Thymus (tissue), 11 donors: ENCODE measurements at regions not wholly inside any gene's neighbourhood (a gene's known extent, or its start where the extent isn't known, plus 50 kb on each side); places are given as distances from the start of the nearest gene placed in this dataset.
"Not testable (repeated sequence)": the region's sequence is repeated elsewhere in the genome, so short reads cannot be mapped to it uniquely, and the experiment has no call there.

ENCODE experiments used
- DNase-seq, 9 donors: peaks; one replicate each; pipeline ENCODE4 v3.0.0-alpha.2; 2013; ENCODE audit warnings: low spot score in 9 of 9, low read depth in 6 of 9, missing footprints in 1 of 9
- H3K27ac ChIP-seq, 2 donors: one replicate each; pipeline ENCODE4 v1.5.1; 2013; ENCODE audit warnings: control low read depth in 1 of 2, low read depth in 1 of 2, low read length in 1 of 2, mild to moderate bottlenecking in 1 of 2, moderate library complexity in 1 of 2
- H3K27me3 ChIP-seq, 2 donors: one replicate each; pipeline ENCODE4 v1.5.1; 2013; ENCODE audit warnings: low read length in 1 of 2; ENCODE audit not compliant: control insufficient read depth in 2 of 2, insufficient read depth in 1 of 2
- H3K36me3 ChIP-seq, 2 donors: one replicate each; pipeline ENCODE4 v1.5.1; 2013; ENCODE audit warnings: low read length in 1 of 2, mild to moderate bottlenecking in 1 of 2, moderate library complexity in 1 of 2; ENCODE audit not compliant: control insufficient read depth in 2 of 2, insufficient read depth in 2 of 2
- H3K4me1 ChIP-seq, 2 donors: one replicate each; pipeline ENCODE4 v1.5.1; 2013; ENCODE audit warnings: low read length in 2 of 2; ENCODE audit not compliant: control insufficient read depth in 2 of 2, insufficient read depth in 2 of 2
- H3K4me3 ChIP-seq, 2 donors: one replicate each; pipeline ENCODE4 v1.5.1; 2013; ENCODE audit warnings: low read length in 2 of 2, control low read depth in 1 of 2, mild to moderate bottlenecking in 1 of 2
- H3K9me3 ChIP-seq, 2 donors: one replicate each; pipeline ENCODE4 v1.5.1; 2013; ENCODE audit warnings: low read length in 1 of 2, mild to moderate bottlenecking in 1 of 2; ENCODE audit not compliant: control insufficient read depth in 2 of 2, insufficient read depth in 1 of 2
- WGBS: extraction: QIAGEN DNeasy Blood & Tissue Kit; methylation state at CpG from one replicate; pipeline ENCODE4 v1.1.7; 2013; 5-methylcytosine and 5-hydroxymethylcytosine counted together
- donor health status: healthy.

DNA sequence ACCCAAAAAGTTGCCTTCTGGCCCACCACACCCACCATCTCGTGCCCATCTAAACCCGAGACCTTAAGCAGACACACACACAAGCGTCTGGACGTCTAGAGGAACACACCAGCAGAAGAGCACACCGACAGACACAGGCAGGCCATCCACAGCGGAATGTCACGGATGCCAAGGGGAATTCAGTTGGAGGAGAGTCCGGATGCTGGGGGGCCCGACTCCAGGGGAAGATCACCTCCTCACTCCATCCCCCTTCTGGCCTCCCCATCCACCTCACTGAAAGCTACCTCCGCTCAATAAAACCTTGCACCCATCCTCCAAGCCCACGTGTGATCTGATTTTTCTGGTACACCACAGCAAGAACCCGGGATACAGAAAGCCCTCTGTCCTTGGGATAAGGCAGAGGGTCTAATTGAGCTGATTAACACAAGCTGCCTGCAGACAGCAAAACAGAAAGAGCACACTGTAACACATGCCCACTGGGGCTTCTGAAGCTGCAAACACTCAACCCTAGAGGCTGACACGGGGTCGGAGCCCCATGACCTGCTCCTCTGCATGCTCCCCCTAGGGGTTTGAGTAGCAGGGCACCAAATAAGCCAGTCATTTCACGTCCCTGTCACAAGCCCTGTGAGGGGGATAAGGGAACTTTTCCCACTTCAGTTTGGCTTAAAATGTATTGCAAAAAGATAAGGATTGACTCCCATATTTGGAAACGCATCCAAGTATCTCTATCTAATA, 339.6 kb upstream of the PCDH10 start:
- no peak overlapping the region for H3K27ac ChIP-seq
- no peaks in the 10 kb centered on the region for H3K27me3 ChIP-seq
- H3K36me3 ChIP-seq, result no peaks in the 10 kb centered on the region
- no peaks in the 10 kb centered on the region for H3K4me1 ChIP-seq
- H3K9me3 ChIP-seq, result no peaks in the 10 kb centered on the region
- 84% methylated on average over 16 of the region's 16 CpGs for WGBS
- no peak for DNase-seq
- no peak overlapping the region for H3K4me3 ChIP-seq

DNA sequence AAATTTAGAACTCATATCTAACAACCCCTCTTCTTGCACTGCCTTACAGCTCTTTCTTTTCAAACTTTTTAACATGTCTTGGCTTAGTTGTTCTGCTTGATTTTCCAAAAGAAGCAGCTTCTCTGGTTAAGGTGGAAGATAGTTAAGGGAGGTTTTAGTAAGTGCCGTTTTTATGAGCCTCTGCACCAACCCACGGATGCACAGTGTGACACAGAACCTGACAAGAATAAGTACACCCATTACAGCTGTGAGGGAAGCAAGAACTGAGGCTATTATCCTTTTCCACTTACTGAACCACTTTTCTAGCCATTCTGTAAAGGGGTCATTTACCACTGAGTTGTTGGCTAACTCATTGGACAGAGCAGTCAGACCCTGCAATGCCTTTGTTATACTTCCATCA, 336.0 kb upstream of the PCDH10 start:
- H3K27ac ChIP-seq, H3K36me3 ChIP-seq, H3K4me1 ChIP-seq, H3K27me3 ChIP-seq, H3K4me3 ChIP-seq, H3K9me3 ChIP-seq, DNase-seq: not testable (repeated sequence)
- 87% methylated on average over 2 of the region's 2 CpGs for WGBS

DNA sequence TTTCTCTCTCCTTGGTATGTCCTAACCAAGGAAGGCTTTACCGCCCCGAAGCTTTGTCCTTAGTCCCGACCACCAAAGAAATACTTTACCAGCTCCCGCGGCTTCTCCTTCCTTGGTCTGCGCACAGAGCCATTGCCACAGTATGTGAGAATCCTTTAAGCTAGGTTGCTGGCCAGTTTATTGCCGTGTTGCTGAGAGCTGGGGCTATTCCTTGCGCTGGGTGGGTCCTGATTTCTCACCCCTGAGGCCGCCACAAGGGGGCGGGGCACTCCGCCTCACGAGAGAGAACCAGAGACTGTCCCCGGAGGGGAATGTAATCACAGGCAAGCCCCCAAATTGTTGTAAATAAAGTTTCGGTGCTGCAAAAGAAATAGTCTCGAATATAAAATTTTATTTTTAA, 331.0 kb upstream of the PCDH10 start:
- Histone ChIP-seq H3K9me3 (peaks cover 0 to 6% of the 10 kb centered on the region in 2 donors), H3K27me3 (no peaks in the 10 kb centered on the region), H3K36me3 (no peaks in the 10 kb centered on the region), H3K4me1 (no peaks in the 10 kb centered on the region), H3K4me3 (no peak overlapping the region), H3K27ac (no peak overlapping the region)
- DNase-seq, result no peak
- WGBS, result 84% methylated on average over 15 of the region's 15 CpGs

DNA sequence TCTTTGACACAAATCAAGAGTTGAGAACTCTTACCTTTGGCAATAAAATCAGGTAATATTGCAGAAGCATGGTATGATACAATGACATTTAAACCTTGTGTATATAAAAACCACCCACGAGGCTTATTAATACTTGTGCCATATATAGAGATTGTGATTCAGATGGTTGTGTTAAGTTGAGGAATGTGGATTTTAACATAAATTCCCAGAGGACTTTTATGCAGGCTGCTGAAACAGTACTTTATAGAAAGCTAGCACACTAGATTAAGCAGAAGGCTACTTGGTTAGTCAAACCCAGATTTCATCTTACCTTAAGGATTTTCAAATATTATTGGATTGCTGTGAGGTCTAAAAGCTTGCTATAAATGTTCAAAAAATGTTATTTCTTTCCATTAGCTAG, 325.7 kb upstream of the PCDH10 start:
- H3K36me3 ChIP-seq, result no peaks in the 10 kb centered on the region
- no peak for DNase-seq
- no peak overlapping the region for H3K4me3 ChIP-seq
- H3K9me3 ChIP-seq, result no peaks in the 10 kb centered on the region
- no peaks in the 10 kb centered on the region for H3K27me3 ChIP-seq
- 90% methylated on average over 1 of the region's 1 CpG for WGBS
- no peak overlapping the region for H3K27ac ChIP-seq
- H3K4me1 ChIP-seq, result no peaks in the 10 kb centered on the region

DNA sequence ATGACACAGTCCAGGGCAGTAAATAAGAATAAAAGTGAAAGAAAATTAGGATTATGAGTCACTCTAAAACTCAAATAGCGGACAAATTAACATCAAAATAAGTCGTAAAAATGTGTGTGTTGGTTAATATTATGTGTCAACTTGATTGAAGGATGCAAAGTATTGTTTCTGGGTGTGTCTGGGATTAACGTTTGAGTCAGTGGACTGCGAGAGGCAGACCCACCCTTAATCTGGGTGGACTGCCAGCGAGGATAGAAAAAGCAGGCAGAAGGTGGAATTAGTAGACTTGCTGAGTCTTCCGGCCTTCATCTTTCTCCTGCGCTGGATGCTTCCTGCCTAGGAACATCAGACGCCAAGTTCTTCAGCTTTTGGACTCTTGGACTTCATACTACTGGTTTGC, 324.3 kb upstream of the PCDH10 start:
- no peaks in the 10 kb centered on the region for H3K27me3 ChIP-seq
- no peak overlapping the region for H3K27ac ChIP-seq
- no peaks in the 10 kb centered on the region for H3K4me1 ChIP-seq
- H3K36me3 ChIP-seq, result no peaks in the 10 kb centered on the region
- 94% methylated on average over 8 of the region's 8 CpGs for WGBS
- H3K4me3 ChIP-seq, result no peak overlapping the region
- DNase-seq, result no peak
- no peaks in the 10 kb centered on the region for H3K9me3 ChIP-seq

DNA sequence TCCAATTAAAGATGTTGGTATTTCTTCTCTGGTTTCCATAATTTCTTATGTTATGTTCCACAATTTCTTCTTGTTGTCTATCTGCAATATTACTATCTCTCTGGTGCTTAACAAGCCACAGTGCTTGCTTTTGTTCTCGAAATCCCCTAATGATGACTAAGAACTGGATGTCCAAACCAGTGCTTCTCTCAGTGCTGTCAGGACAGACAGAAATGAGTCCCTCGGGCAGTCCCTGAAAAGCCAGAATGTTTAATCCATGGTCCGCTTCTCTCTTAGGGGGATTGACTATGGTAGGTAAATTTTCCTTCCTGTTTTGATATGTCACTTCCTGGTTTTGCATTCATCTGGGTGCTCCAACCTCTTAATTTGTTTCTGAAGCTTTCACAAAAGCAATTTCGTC, 321.6 kb upstream of the PCDH10 start:
- DNase-seq, result no peak
- Histone ChIP-seq H3K27ac (no peak overlapping the region), H3K4me1 (no peaks in the 10 kb centered on the region), H3K27me3 (no peaks in the 10 kb centered on the region), H3K9me3 (no peaks in the 10 kb centered on the region), H3K4me3 (no peak overlapping the region), H3K36me3 (no peaks in the 10 kb centered on the region)
- 53% methylated on average over 4 of the region's 4 CpGs for WGBS

DNA sequence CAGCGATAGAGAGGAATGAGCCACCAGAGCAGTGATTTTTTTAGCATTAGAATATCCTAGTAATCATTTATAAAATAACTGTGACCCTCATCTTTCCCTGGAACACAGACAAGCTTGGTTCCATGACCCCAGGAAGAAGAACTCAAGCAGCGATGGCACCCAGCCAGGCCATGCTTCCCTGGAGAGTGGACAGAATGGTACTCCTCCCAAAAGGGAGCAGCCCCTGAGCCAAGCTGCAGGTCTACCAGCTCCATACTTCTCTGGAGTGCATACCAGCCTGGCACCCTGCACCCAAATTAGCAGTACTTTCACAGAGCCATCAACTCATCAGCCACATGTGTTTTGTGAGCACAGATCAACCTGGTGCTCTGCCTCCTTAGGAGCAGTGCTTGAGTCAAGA, 310.9 kb upstream of the PCDH10 start:
- no peaks in the 10 kb centered on the region for H3K4me1 ChIP-seq
- WGBS, result 89% methylated on average over 2 of the region's 2 CpGs
- no peak overlapping the region for H3K27ac ChIP-seq

DNA sequence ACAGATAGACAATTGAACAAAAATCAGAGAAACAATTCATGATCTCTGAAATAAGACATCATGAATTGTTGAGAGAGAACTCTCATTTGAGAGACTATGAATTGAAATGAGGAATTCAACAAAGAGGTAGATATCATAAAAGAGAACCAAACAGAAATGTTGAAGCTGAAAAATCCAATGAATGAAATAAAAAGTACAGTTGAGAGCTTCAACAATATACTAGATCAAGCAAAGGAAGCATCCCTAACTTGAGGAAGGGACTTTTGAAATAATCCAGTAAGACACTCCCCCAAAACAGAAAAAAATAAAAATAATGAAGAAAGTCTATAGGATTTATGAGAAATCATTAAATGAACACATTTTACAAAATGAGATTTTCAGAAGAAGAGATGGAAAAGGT, 310.0 kb upstream of the PCDH10 start:
- DNase-seq, result no peak
- no peak overlapping the region for H3K4me3 ChIP-seq
- no peaks in the 10 kb centered on the region for H3K27me3 ChIP-seq
- H3K27ac ChIP-seq, result no peak overlapping the region
- H3K36me3 ChIP-seq, result no peaks in the 10 kb centered on the region
- H3K9me3 ChIP-seq, result peaks cover 0 to 7% of the 10 kb centered on the region in 2 donors
- H3K4me1 ChIP-seq, result no peaks in the 10 kb centered on the region

More for the DNA sequence above, 310.9 kb upstream of the PCDH10 start:
- Histone ChIP-seq H3K27me3 (no peaks in the 10 kb centered on the region), H3K36me3 (no peaks in the 10 kb centered on the region), H3K4me3 (no peak overlapping the region), H3K9me3 (peaks cover 0 to 7% of the 10 kb centered on the region in 2 donors)
- no peak for DNase-seq

DNA sequence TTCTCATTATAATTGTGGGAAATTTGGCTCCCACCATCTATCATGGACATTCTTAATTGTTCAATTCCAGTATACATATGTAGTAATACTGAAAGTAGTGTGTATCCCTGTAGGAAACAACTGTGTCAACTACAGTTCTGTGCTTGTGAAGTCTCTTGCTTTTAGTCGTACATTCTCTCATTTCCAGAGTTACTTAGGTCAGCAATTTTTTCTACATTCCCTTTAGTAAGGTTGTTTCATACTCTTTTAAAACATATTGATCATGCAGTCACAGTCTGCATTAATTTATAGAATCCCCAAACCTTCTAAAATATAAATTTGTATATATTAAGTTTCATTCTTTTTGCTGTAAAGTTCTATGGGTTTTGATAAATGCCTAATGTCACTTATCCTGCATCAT, 289.2 kb upstream of the PCDH10 start:
- no peak for DNase-seq
- Histone ChIP-seq H3K4me3 (no peak overlapping the region), H3K4me1 (no peaks in the 10 kb centered on the region), H3K27me3 (no peaks in the 10 kb centered on the region), H3K36me3 (no peaks in the 10 kb centered on the region), H3K27ac (no peak overlapping the region), H3K9me3 (no peaks in the 10 kb centered on the region)
- 94% methylated on average over 1 of the region's 1 CpG for WGBS

DNA sequence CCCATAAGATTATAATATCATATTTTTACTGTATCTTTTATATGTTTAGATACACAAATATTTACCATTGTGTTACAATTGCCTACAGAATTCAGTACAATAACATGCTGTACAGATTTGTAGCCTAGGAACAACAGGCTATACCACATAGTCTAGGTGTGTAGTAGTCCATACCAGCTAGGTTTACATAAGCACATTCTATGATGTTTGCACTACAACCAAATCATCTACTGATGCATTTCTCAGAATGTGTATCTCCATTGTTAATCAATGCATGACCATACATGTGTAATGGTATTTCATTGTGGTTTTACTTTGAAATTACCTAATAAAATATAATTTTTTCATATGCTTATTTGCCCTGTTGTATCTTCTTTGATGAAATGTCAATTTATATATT, 288.1 kb upstream of the PCDH10 start:
- H3K27ac ChIP-seq, result no peak overlapping the region
- DNase-seq, result no peak

More for the DNA sequence above, 288.1 kb upstream of the PCDH10 start:
- H3K27me3 ChIP-seq, result no peaks in the 10 kb centered on the region
- H3K4me3 ChIP-seq, result no peak overlapping the region
- H3K9me3 ChIP-seq, result no peaks in the 10 kb centered on the region
- no peaks in the 10 kb centered on the region for H3K36me3 ChIP-seq
- H3K4me1 ChIP-seq, result no peaks in the 10 kb centered on the region
